Neuronal stem cell (in vitro differentiated cells): ENCODE measurements at regions not wholly inside any gene's neighbourhood (a gene's known extent, or its start where the extent isn't known, plus 50 kb on each side); places are given as distances from the start of the nearest gene placed in this dataset.

Experiments
- DNase-seq: peaks from one replicate; pipeline ENCODE4 v3.0.0-alpha.2; 2013; ENCODE audit warnings: low spot score
- H2AFZ ChIP-seq: one replicate; pipeline ENCODE4 v1.6.1; 2013; ENCODE audit warnings: mild to moderate bottlenecking, low read length, inconsistent platforms
- H2AK5ac ChIP-seq: 2 replicates; pipeline ENCODE4 v1.6.1; 2013; ENCODE audit warnings: low read depth, mild to moderate bottlenecking, inconsistent platforms, low read length, moderate library complexity, mixed read lengths
- H2BK120ac ChIP-seq: 2 replicates; pipeline ENCODE4 v1.6.1; 2013; ENCODE audit warnings: low read depth, mild to moderate bottlenecking, inconsistent platforms, low read length, moderate library complexity, mixed read lengths
- H2BK12ac ChIP-seq: one replicate; pipeline ENCODE4 v1.6.1; 2013; ENCODE audit warnings: low read length, inconsistent platforms
- H2BK15ac ChIP-seq: 2 replicates; pipeline ENCODE4 v1.6.1; 2013; ENCODE audit warnings: mild to moderate bottlenecking, low read length, inconsistent platforms, mixed read lengths
- H2BK5ac ChIP-seq: one replicate; pipeline ENCODE4 v1.6.1; 2013; ENCODE audit warnings: inconsistent platforms, mild to moderate bottlenecking, low read length, moderate library complexity
- H3K14ac ChIP-seq: one replicate; pipeline ENCODE4 v1.6.1; 2013; ENCODE audit warnings: low read length, inconsistent platforms
- H3K18ac ChIP-seq: 2 replicates; pipeline ENCODE4 v1.6.1; 2013; ENCODE audit warnings: low read length, inconsistent platforms
- H3K23ac ChIP-seq: 2 replicates; pipeline ENCODE4 v1.6.1; 2013; ENCODE audit warnings: low read depth, mild to moderate bottlenecking, mixed read lengths, low read length, inconsistent platforms; ENCODE audit not compliant: poor library complexity
- H3K27ac ChIP-seq: replicated peaks from 3 replicates; pipeline ENCODE4 v1.5.1; 2013; ENCODE audit warnings: low read length, inconsistent platforms
- H3K27me3 ChIP-seq, 3 experiments: 2 replicates each; pipeline ENCODE4 v1.6.1; 2013; ENCODE audit warnings: low read length in 3 of 3, mild to moderate bottlenecking in 2 of 3, inconsistent platforms in 1 of 3, low read depth in 1 of 3, mixed read lengths in 1 of 3, moderate library complexity in 1 of 3; ENCODE audit not compliant: control insufficient read depth in 3 of 3, insufficient read depth in 3 of 3
- H3K36me3 ChIP-seq, 2 donors: replicated peaks in 1 of 2; 2 replicates each; pipeline ENCODE4 v1.6.1; 2013; ENCODE audit warnings: low read length in 2 of 2; ENCODE audit not compliant: control insufficient read depth in 2 of 2, insufficient read depth in 2 of 2
- H3K4ac ChIP-seq: 2 replicates; pipeline ENCODE4 v1.6.1; 2013; ENCODE audit warnings: inconsistent platforms, mild to moderate bottlenecking, low read length, moderate library complexity
- H3K4me1 ChIP-seq, 2 donors: 1 replicate in 1 of 2; 2 replicates in 1 of 2; pipeline ENCODE4 v1.6.1; 2013; ENCODE audit warnings: low read length in 2 of 2, low read depth in 1 of 2; ENCODE audit not compliant: control insufficient read depth in 2 of 2, insufficient read depth in 1 of 2
- H3K4me2 ChIP-seq: one replicate; pipeline ENCODE4 v1.6.1; 2013; ENCODE audit warnings: mild to moderate bottlenecking, low read length, inconsistent platforms; ENCODE audit not compliant: insufficient read depth, poor library complexity, severe bottlenecking
- H3K4me3 ChIP-seq, 2 donors: 2 replicates each; pipeline ENCODE4 v1.5.1; 2013; ENCODE audit warnings: low read length in 2 of 2, mild to moderate bottlenecking in 2 of 2, inconsistent platforms in 1 of 2, moderate library complexity in 1 of 2
- H3K79me1 ChIP-seq: one replicate; pipeline ENCODE4 v1.6.1; 2013; ENCODE audit warnings: low read depth, mild to moderate bottlenecking, inconsistent platforms, low read length, moderate library complexity
- H3K9ac ChIP-seq: one replicate; pipeline ENCODE4 v1.6.1; 2013; ENCODE audit warnings: mild to moderate bottlenecking, low read depth, low read length, inconsistent platforms; ENCODE audit not compliant: poor library complexity
- H3K9me3 ChIP-seq, 2 donors: replicated peaks in 1 of 2; 2 replicates each; pipeline versions ENCODE3 to v1.6.1; 2013; ENCODE audit warnings: low read length in 2 of 2, mild to moderate bottlenecking in 2 of 2, inconsistent platforms in 1 of 2, low read depth in 1 of 2, mixed read lengths in 1 of 2, moderate library complexity in 1 of 2; ENCODE audit not compliant: control insufficient read depth in 2 of 2, insufficient read depth in 1 of 2
- H4K8ac ChIP-seq: one replicate; pipeline ENCODE4 v1.6.1; 2013; ENCODE audit warnings: low read depth, mild to moderate bottlenecking, inconsistent platforms, low read length, moderate library complexity
- H4K91ac ChIP-seq: one replicate; pipeline ENCODE4 v1.6.1; 2013; ENCODE audit warnings: low read length, low read depth, mild to moderate bottlenecking, inconsistent platforms; ENCODE audit not compliant: poor library complexity
- WGBS, 2 donors: extraction: QIAGEN DNeasy Blood & Tissue Kit; methylation state at CpG; one replicate each; pipeline ENCODE4 v1.1.7; 2013; ENCODE audit warnings: missing lambda C conversion rate in 2 of 2, mixed read lengths in 1 of 2; ENCODE audit not compliant: insufficient read length in 2 of 2, insufficient replicate concordance in 1 of 2; ENCODE audit errors: extremely low coverage in 2 of 2; 5-methylcytosine and 5-hydroxymethylcytosine counted together

- Histone ChIP-seq H3K27me3 (peaks cover 0 to 3% (median 0%) of the 10 kb centered on the region in 3 experiments), H3K4me1 (peaks cover 5 to 8% of the 10 kb centered on the region in 2 donors)
Observed at GRCh38 chr20:4081421-4081820, 66.1 kb upstream of the RNF24 start.

GRCh38 chr20:4076671-4077070 is 61.3 kb upstream of the RNF24 start:
- Histone ChIP-seq H2BK12ac (no peak overlapping the region), H2BK5ac (no peak overlapping the region), H3K23ac (no peak overlapping the region), H2AK5ac (no peak overlapping the region), H3K27ac (no peak overlapping the region), H3K14ac (no peak overlapping the region), H4K91ac (no peak overlapping the region), H3K4ac (no peak overlapping the region), H3K4me1 (no peaks in the 10 kb centered on the region), H3K36me3 (no peaks in the 10 kb centered on the region), H3K9ac (no peak overlapping the region), H2AFZ (no peak overlapping the region), H3K9me3 (peaks cover 0 to 4% of the 10 kb centered on the region in 2 donors), H2BK15ac (no peak overlapping the region), H2BK120ac (no peak overlapping the region), H3K27me3 (no peaks in the 10 kb centered on the region), H3K18ac (no peak overlapping the region), H3K4me2 (no peak overlapping the region), H3K79me1 (no peaks in the 10 kb centered on the region), H4K8ac (no peak overlapping the region), H3K4me3 (no peak overlapping the region)
- WGBS, 2 donors, result no CpG with 5 or more reads among the region's 3 CpGs
- DNase-seq, result no peak

More at GRCh38 chr20:4081421-4081820, 66.1 kb upstream of the RNF24 start:
- H3K14ac ChIP-seq, result no peak overlapping the region
- H2BK120ac ChIP-seq, result no peak overlapping the region
- no CpG with 5 or more reads among the region's 4 CpGs for WGBS, 2 donors
- H3K36me3 ChIP-seq, result no peaks in the 10 kb centered on the region
- no peak overlapping the region for H2BK15ac ChIP-seq
- no peak overlapping the region for H3K27ac ChIP-seq
- H3K4me3 ChIP-seq, result no peak overlapping the region
- no peak overlapping the region for H4K91ac ChIP-seq
- H3K4ac ChIP-seq, result no peak overlapping the region
- no peak overlapping the region for H3K9ac ChIP-seq
- no peak overlapping the region for H2BK5ac ChIP-seq
- H2AFZ ChIP-seq, result no peak overlapping the region
- H3K4me2 ChIP-seq, result no peak overlapping the region
- H2AK5ac ChIP-seq, result no peak overlapping the region
- peaks cover 2 to 4% of the 10 kb centered on the region in 2 donors for H3K9me3 ChIP-seq
- no peak overlapping the region for H3K18ac ChIP-seq
- no peaks in the 10 kb centered on the region for H3K79me1 ChIP-seq
- no peak overlapping the region for H4K8ac ChIP-seq
- no peak overlapping the region for H3K23ac ChIP-seq
- DNase-seq, result no peak
- no peak overlapping the region for H2BK12ac ChIP-seq

- Histone ChIP-seq H3K14ac (no peak overlapping the region), H2BK12ac (no peak overlapping the region), H2AK5ac (no peak overlapping the region), H3K9me3 (no peaks in the 10 kb centered on the region), H2BK120ac (no peak overlapping the region), H2BK15ac (no peak overlapping the region), H3K18ac (no peak overlapping the region), H3K36me3 (no peaks in the 10 kb centered on the region), H3K79me1 (no peaks in the 10 kb centered on the region), H4K8ac (no peak overlapping the region), H3K23ac (no peak overlapping the region), H3K4me3 (no peak overlapping the region), H2AFZ (no peak overlapping the region), H3K27ac (no peak overlapping the region), H3K27me3 (no peaks in the 10 kb centered on the region), H3K9ac (no peak overlapping the region), H4K91ac (no peak overlapping the region), H3K4me1 (no peaks in the 10 kb centered on the region), H3K4ac (no peak overlapping the region), H2BK5ac (no peak overlapping the region), H3K4me2 (no peak overlapping the region)
- DNase-seq, result no peak
- WGBS, 2 donors, result no CpG with 5 or more reads among the region's 3 CpGs
Observed at GRCh38 chr20:4076033-4076432, 60.7 kb upstream of the RNF24 start.

- Histone ChIP-seq H3K18ac (no peak overlapping the region), H3K27me3 (no peaks in the 10 kb centered on the region), H4K8ac (no peak overlapping the region), H3K4me1 (no peaks in the 10 kb centered on the region), H3K4ac (no peak overlapping the region), H3K9ac (no peak overlapping the region), H3K4me2 (no peak overlapping the region), H3K36me3 (no peaks in the 10 kb centered on the region), H3K23ac (no peak overlapping the region), H2AFZ (no peak overlapping the region), H4K91ac (no peak overlapping the region), H2AK5ac (no peak overlapping the region), H2BK5ac (no peak overlapping the region), H3K79me1 (no peaks in the 10 kb centered on the region), H3K9me3 (peaks cover 0 to 5% of the 10 kb centered on the region in 2 donors), H2BK15ac (no peak overlapping the region), H2BK12ac (no peak overlapping the region), H3K27ac (no peak overlapping the region), H3K4me3 (no peak overlapping the region), H3K14ac (no peak overlapping the region), H2BK120ac (no peak overlapping the region)
- no CpG with 5 or more reads among the region's 7 CpGs for WGBS, 2 donors
- DNase-seq, result no peak
Observed at GRCh38 chr20:4074877-4075455, 59.6 kb upstream of the RNF24 start.
